Glomerular visceral epithelial cell (primary cell): ENCODE measurements at regions not wholly inside any gene's neighbourhood (a gene's known extent, or its start where the extent isn't known, plus 50 kb on each side); places are given as distances from the start of the nearest gene placed in this dataset.

ENCODE experiments used
- DNase-seq: peaks from one replicate; pipeline ENCODE4 v3.0.0-alpha.2; 2016; ENCODE audit errors: extremely low spot score

DNA sequence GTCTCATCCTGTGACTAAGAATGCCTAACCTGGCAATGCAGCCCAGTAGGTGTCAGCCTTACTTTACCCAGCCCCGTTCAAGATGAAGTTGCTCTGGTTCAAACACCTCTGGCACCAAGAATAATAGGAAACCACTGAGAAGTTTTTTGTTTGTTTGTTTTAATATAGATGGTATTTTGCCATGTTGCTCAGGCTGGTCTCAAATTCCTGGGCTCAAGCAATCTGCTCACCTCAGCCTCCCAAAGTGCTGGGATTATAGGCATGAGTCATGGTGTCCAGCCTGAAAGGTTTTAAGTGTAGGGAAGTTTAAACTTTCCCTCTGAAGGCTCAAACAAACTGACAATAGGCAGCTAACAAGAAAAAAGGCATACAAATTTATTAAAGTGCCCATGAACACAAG lies 51.2 kb upstream of the ABCC4 start:
- no peak for DNase-seq

DNA sequence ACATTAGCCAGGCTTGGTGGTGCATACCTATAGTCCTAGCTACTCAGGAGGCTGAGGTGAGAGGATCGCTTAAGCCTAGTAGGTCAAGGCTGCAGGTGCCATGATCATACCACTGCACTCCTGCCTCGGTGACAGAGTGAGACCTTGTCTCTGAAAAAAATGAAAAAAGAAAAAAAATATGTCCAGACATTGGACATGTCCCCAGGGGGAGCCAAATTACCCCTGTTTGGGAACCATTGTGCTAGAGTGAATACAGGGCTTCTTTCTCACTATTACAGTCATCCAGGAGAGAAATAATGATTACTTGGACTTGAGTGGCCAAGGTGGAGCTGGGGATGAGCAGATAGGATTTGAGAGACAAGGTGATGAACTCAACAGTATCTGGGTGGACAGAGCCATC lies 52.9 kb upstream of the ABCC4 start:
- no peak for DNase-seq

DNA sequence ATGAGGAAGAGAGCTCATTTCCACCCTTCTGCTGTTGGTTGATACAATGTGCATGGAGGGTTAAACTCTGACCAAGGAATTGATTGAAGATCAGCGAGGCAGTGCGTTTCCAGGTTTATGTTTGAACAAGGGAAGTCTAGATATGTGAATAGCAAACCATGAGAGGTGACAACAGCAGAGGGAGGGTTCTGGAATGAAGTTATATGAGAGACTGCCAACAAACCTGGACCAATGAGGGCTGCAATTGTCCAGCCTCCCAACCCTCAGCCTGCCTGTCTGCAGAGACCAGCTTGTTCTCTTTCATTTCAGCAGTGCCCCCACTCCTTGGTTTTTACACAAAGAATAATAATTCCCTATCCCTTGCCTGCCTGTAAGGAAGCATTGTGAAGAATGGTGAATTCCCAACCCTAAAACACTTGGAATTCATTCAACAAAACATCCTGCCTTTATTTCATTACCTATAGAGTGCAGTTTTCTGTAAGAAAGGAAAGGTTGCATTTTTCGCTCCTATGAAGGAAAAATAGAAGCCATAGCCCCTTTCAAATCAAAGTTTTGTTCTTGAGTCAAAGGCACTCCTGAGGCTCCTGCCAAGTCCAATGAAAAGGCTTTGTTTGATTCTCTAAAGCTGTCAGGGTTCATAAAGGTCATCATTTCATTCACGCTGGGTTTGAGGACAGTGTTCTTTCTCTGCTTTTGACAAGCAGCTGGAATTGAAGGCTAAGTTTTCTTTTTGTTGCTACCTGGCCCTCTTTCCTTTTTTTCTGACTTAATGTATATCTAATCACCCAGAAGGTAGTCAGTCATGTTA lies 53.6 kb upstream of the ABCC4 start:
- no peak for DNase-seq

DNA sequence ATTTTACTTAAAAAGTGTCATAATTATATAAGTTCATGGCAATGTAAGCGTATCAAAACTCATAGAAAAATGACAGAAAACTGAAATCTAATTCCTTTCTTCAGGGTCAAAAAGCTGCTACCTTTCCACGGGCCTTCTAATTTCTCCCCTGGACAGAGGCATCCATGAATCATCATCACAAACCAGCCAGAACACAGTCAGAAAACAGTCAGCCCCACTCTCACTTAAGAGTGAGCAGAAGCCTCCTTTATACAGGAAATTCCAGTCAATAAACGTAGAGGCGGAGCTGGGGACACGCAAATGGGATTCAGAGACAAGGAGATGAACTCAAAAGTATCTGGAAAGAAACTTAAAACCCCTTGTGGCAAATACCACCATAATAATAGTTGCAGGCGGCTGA lies 54.2 kb upstream of the ABCC4 start:
- peak; percentile 36 for DNase-seq

- no peak for DNase-seq
Measured at GRCh38 chr13:95356916-95357315, 55.7 kb upstream of the ABCC4 start.

DNA sequence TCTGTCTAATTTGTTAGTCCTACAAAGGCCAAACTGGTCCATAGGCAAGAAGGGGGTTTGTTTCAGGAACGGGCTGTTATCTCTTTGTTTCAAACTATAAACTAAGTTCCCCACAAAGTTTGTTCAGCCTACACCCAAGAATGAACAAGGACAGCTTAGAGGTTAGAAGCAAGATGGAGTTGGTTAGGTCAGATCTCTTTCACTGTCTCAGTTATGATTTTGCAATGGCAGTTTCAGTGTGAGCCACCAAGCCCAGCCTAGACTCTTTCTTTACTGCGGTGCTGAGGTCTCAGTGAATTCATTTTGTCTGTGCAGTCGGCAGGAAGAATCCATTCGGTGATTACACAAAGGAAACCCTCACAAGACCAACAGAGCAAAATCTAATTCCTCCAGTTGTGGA lies 56.6 kb upstream of the ABCC4 start:
- DNase-seq: no peak

DNA sequence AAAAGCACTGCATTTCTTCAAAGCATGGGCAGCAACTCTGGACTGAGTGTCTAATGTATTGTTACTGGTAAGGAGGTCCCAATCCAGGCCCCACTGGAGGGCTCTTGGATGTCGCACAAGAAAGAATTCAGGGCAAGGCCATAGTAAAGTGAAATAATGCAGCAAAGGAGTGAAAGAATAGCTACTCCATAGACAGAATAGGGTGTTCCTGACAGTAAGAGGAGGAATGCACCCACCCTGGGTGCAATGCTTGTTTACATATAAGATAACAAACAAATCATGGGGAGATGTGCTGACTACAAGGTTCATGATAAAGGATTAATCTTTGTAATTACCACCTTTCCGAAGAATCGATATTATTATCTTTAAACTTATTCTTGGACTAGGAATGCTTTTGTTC lies 58.8 kb upstream of the ABCC4 start:
- DNase-seq: no peak

DNA sequence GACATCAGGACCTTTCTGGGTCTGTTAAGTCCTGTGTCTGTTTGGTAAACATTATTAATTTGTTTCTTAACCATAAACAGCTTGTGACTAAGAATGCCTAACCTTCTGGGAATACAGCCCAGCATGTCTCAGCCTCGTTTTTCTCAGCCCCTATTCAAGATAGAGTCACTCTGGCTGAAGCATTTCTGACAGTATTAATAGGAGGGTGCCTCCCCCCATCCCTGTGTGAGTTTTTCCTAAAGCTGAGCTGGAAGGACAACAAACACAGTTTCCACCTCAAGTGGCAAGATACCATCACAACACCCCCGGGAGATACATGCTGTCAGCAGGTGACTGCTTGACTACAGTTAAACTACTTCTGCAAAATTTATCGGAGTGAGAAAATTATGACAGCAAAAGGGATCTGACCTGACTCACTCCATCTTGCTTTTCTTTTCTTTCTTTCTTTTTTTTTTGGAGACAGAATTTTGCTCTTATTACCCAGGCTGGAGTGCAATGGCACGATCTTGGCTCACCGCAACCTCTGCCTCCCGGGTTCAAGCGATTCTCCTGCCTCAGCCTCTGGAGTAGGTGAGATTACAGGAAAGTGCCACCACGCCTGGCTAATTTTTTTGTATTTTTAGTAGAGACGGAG lies 59.3 kb upstream of the ABCC4 start:
- no peak for DNase-seq

DNA sequence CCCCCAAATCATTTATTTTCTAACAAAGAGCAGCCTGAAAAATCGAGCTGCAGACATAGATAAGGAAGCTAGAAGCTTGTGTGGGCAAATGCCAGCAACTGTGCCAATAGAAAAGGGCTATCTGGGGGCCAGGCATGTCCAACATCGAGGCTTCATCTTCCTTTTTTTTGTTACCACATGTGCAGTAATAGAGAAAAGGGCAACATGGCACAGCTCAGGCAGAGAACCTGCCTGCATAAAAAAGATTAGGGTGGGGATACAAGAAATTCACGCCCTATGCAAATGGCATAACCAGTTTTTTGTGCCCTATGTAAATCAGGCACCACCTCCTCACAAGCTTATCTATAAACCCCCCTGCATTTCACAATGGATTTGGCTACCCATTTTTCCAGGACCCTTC lies 60.4 kb upstream of the ABCC4 start:
- DNase-seq: no peak

- DNase-seq: no peak
Measured at GRCh38 chr13:95362666-95363065, 61.4 kb upstream of the ABCC4 start.

DNA sequence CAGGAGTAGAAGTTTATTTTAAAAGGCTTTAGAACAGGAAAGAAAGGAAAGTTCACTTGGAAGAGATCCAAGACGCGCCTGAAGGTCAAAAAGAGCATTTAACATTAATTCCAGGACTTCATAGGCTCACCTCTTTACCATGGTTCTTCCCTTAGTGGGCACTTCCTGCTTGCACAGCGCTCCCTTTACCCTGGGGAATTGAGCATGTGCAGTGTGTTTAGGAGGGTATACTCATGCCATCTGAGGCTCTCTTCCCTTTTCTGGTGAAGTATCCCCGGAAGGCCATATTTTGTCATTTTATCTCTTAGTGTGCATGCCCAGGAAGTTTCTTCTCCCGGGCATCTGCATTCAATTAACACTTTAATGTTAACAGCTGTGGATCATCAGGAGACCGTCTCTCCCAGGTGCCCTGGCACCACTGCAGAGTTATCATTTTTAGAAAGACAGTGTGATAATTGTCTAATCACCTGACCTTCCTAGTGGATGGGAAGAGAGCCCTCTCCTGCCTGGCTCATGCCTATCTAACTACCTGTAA lies 66.1 kb upstream of the ABCC4 start:
- no peak for DNase-seq

DNA sequence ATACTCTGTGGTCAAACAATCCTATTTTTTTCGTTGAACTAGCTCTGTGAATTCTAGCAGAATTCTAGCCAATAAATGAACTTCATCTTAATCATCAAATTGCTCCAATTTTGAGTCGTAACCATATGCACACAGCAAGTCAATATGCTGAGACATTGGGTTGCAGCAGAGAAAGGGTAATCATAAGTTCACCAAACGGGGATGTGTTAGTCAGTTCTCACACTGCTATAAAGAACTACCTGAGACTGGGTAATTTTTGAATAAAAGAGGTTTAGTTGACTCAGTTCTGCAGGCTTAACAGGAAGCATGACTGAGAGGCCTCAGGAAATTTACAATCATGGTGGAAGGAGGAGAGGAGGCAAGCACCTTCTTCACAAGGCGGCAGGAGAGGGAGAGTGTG lies 67.7 kb upstream of the ABCC4 start:
- no peak for DNase-seq

DNA sequence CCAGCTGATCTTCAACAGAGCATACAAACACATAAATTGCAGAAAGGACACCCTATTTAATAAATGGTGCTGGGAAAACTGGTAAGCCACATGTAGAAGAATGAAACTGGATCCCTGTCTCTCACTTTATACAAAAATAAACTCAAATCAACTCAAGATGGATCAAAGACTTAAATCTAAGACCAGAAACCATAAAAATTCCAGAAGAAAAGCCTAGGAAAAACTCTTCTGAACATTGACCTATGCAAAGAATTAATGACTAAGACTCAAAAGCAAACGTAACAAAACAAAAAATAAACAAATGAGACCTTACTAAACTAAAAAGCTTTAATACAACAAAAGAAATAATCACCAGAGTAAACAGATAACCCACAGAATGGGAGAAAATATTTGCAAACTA lies 74.5 kb upstream of the ABCC4 start:
- DNase-seq: no peak

- no peak for DNase-seq
Measured at GRCh38 chr13:95378603-95379002, 77.4 kb upstream of the ABCC4 start.

GRCh38 chr13:95380468-95381211 lies 79.4 kb upstream of the ABCC4 start:
- peak; percentile 85 for DNase-seq

DNA sequence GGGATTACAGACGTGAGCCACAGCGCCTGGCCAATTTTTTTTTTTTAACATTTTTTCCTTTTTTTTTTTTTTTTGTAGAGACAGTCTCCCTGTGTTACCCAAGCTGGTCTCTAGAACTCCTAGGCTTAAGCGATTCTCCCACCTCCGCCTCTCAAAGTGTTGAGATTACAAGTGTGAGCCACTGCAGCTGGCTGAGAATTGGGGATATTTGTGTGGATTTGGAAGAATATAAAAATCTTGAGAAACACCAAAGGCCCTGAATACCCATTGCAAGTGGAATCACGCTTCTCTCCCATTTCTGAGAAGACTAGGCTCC lies 79.9 kb upstream of the ABCC4 start:
- DNase-seq: no peak

DNA sequence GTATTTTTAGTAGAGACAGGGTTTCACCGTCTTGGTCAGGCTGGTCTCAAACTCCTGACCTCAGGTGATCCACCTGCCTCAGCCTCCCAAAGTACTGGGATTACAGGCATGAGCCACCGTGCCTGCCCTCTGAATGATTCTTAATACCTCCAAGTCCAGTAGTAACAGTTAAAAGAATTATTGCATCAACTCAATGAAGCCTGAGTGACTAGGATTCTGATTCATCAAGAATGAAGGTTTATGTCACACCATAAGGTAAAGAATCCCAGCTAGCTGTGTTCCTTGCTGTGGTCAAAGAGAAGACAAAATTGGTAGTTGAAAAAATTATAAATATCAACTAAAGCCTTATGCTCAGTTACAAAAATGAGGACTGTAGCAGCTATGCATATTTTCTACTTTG lies 81.2 kb upstream of the ABCC4 start:
- DNase-seq: peak; percentile 36

- DNase-seq: peak; percentile 3
Measured at GRCh38 chr13:95382916-95383315, 81.7 kb upstream of the ABCC4 start.

DNA sequence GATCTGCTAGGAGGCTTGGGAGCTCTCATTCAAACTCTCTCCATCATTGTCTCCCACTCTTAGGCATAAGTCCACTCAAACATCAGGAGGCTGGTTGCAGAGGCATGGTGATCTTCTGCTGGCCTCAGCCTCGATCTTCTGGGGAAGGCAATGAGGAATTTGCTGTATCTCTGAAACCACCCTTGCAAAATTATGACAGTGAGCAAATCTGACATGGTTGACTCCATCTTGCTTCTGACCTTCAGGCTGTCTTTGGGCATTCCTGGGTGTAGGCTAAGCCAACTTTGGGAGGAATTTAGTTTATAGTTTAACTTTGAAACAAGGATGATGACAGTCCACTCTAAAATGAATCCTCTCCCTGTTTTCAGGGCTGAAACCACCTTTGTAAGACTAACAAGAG lies 84.1 kb upstream of the ABCC4 start:
- no peak for DNase-seq

DNA sequence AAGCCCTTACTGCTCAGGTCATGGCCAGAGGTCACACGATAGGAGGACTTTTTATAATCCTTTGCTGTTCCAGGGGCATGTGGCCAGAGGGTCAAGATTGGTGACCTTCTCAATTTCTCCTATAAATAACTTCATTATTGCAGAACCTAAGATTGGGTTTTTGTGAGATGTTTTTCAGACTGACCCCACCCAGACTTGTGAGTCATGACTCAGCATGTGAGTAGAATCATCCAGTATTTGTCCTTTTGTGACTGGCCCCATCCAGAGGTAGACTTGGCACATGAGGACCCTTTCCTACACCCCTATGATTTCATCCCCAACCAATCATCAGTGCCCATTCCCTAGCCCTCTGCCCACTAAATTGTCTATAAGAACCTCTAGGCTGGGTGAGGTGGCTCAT lies 84.5 kb upstream of the ABCC4 start:
- no peak for DNase-seq

DNA sequence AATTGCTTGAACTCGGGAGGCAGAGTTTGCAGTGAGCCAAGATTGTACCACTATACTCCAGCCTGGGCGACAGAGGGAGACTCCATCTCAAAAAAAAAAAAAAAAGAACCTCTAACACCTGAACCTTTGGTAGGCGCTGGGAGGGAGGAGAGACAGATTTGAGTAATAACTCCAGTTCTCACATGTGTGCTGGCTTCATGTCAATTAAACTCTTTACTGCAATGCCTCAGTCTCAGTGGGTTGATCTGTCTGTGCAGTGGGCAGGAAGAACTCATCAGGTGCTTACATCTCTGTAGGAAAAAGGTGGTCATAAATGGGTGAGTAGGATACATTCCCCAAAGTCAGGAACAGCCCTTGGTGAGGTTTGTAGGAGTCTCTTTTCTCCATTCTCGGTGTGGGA lies 85.1 kb upstream of the ABCC4 start:
- no peak for DNase-seq

DNA sequence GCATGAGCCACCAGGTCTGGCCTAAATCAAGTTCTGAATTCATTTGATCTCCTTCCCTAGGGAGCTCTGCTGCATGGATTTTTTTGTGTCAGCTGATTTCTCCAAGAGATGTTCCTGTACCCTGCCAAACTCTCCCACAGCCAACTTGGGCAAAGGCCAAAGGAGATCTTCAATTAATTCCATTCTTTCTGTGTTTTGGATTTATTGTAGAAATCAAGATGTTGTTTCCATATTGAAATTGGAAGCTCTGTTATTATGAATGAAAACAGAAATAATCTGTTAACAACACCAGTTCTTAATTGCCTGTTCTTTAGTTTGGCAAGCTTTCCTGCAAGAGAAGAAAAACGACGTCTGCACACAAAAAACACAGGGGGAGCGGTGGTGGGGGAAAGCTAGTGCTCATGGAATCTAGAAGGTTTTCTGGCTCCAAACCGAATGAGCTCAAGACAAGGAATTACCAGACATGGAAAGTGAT lies 86.5 kb upstream of the ABCC4 start:
- no peak for DNase-seq
